Hepatocyte (in vitro differentiated cells): ENCODE measurements at regions not wholly inside any gene's neighbourhood (a gene's known extent, or its start where the extent isn't known, plus 50 kb on each side); places are given as distances from the start of the nearest gene placed in this dataset.

Experiments
- DNase-seq: peaks from one replicate; pipeline ENCODE4 v3.0.0-alpha.2; 2016; ENCODE audit warnings: low spot score
- H2AFZ ChIP-seq: fragments of 200-600 bp; sonication (generic); 2 replicates; pipeline ENCODE4 v1.6.0; 2016; ENCODE audit warnings: antibody characterized with exemption, mild to moderate bottlenecking
- H3K27ac ChIP-seq: fragments of 200-600 bp; sonication (generic); 2 replicates; pipeline ENCODE4 v1.5.1; 2016; ENCODE audit warnings: mild to moderate bottlenecking
- H3K27me3 ChIP-seq: fragments of 200-600 bp; sonication (generic); 2 replicates; pipeline ENCODE4 v1.6.1; 2016
- H3K36me3 ChIP-seq: fragments of 200-600 bp; sonication (generic); replicated peaks from 2 replicates; pipeline ENCODE4 v1.5.1; 2016; ENCODE audit warnings: low read depth; ENCODE audit not compliant: insufficient read depth
- H3K4me1 ChIP-seq: fragments of 200-600 bp; sonication (generic); 2 replicates; pipeline ENCODE4 v1.5.1; 2016; ENCODE audit warnings: mild to moderate bottlenecking, moderate library complexity; ENCODE audit not compliant: insufficient read depth
- H3K4me2 ChIP-seq: fragments of 200-600 bp; sonication (generic); 2 replicates; pipeline ENCODE4 v1.6.0; 2016
- H3K4me3 ChIP-seq: fragments of 200-600 bp; sonication (generic); 2 replicates; pipeline ENCODE4 v1.5.1; 2016; ENCODE audit warnings: mild to moderate bottlenecking
- H3K79me2 ChIP-seq: fragments of 200-600 bp; sonication (generic); 2 replicates; pipeline ENCODE4 v1.6.0; 2017; ENCODE audit warnings: mild to moderate bottlenecking
- H3K9me2 ChIP-seq: fragments of 200-600 bp; sonication (generic); replicated peaks from 2 replicates; pipeline ENCODE4 v1.6.0; 2017; ENCODE audit warnings: mild to moderate bottlenecking; ENCODE audit not compliant: insufficient read depth
- H3K9me3 ChIP-seq: fragments of 200-600 bp; sonication (generic); 2 replicates; pipeline ENCODE4 v1.5.1; 2016; ENCODE audit warnings: low read depth, mild to moderate bottlenecking
- H4K20me1 ChIP-seq: fragments of 200-600 bp; sonication (generic); 2 replicates; pipeline ENCODE4 v1.6.0; 2016; ENCODE audit warnings: mild to moderate bottlenecking; ENCODE audit not compliant: insufficient read depth, poor library complexity, severe bottlenecking
- EZH2 ChIP-seq: fragments of 200-600 bp; sonication (generic); IDR thresholded peaks from 2 replicates; pipeline ENCODE4 v1.6.1; 2016; ENCODE audit warnings: antibody characterized with exemption, mild to moderate bottlenecking, borderline replicate concordance
- EZH2phosphoT487 ChIP-seq: fragments of 200-600 bp; sonication (generic); IDR thresholded peaks from one replicate; pipeline ENCODE4 v1.6.1; 2018; ENCODE audit warnings: antibody characterized with exemption, mild to moderate bottlenecking, low read depth, moderate library complexity; ENCODE audit not compliant: unreplicated experiment, severe bottlenecking
- WGBS: methylation state at CpG from one replicate; pipeline ENCODE4 v1.1.6; 2016; ENCODE audit warnings: low lambda C conversion rate; ENCODE audit errors: missing lambda C conversion rate; 5-methylcytosine and 5-hydroxymethylcytosine counted together
- TF ChIP-seq, protein P1 (sequence below): fragments of 200-600 bp; sonication (generic); IDR thresholded peaks from 2 replicates; pipeline ENCODE4 v1.5.1; 2016; ENCODE audit warnings: antibody characterized with exemption, mild to moderate bottlenecking; ENCODE audit not compliant: poor library complexity

GRCh38 chr17:79362772-79363305, 248.0 kb downstream of the RBFOX3 start:
- 91% methylated on average over 14 of the region's 14 CpGs for WGBS
- no peak for TF ChIP-seq EZH2phosphoT487
- no peak for TF ChIP-seq EZH2
- TF ChIP-seq, protein P1, sequence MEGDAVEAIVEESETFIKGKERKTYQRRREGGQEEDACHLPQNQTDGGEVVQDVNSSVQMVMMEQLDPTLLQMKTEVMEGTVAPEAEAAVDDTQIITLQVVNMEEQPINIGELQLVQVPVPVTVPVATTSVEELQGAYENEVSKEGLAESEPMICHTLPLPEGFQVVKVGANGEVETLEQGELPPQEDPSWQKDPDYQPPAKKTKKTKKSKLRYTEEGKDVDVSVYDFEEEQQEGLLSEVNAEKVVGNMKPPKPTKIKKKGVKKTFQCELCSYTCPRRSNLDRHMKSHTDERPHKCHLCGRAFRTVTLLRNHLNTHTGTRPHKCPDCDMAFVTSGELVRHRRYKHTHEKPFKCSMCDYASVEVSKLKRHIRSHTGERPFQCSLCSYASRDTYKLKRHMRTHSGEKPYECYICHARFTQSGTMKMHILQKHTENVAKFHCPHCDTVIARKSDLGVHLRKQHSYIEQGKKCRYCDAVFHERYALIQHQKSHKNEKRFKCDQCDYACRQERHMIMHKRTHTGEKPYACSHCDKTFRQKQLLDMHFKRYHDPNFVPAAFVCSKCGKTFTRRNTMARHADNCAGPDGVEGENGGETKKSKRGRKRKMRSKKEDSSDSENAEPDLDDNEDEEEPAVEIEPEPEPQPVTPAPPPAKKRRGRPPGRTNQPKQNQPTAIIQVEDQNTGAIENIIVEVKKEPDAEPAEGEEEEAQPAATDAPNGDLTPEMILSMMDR: no peak
- H3K4me1 ChIP-seq: no peaks in the 10 kb centered on the region
- no peaks in the 10 kb centered on the region for H4K20me1 ChIP-seq
- no peaks in the 10 kb centered on the region for H3K36me3 ChIP-seq
- H3K79me2 ChIP-seq: no peaks in the 10 kb centered on the region
- no peaks in the 10 kb centered on the region for H3K9me2 ChIP-seq
- H3K9me3 ChIP-seq: no peaks in the 10 kb centered on the region
- no peak overlapping the region for H2AFZ ChIP-seq
- H3K4me2 ChIP-seq: no peak overlapping the region
- no peak overlapping the region for H3K4me3 ChIP-seq
- H3K27me3 ChIP-seq: peaks cover 28% of the 10 kb centered on the region
- DNase-seq: no peak
- H3K27ac ChIP-seq: no peak overlapping the region

DNA sequence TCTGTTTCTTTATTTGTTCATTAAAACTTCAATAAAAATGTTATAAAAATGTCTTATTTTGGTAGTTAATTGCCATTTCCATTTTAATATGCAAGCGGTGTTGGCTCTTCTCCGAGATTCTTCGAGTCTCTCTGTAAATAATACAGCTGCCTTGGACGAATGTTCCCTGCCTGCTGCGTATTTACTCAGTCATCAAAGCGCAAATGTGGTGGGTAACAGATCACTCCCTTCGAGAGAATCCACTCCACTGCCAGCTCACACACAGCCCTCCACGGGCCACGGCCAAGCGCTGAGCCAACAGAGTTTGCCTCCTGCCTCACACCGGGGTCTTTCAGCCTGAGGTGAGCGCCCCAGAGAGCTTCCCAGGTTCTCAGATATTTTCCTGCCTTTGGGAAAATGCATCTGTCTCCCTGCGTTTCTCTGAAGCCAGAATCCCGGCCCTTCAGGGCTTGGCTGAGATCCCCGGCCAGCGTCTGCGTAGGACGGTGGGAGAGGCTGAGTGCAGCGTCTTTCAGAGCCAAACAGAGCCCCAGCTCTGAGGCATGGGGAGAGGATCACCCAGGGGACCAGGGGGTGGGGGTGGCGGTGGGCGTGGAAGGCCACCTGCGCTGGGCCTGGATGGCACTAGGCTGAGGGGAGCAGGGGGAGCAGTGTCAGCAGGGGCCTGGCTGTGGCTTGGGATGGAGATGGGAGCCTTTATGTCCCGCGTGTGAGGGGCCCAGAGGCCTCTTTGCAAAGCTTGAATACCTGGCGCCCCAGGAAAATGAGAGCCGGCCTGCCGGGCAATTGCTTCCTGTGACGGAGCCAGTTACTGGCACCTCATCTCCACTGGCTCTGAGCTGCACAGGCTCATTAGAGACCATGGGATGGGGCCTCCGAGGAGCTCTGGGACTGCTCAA, 248.7 kb downstream of the RBFOX3 start:
- Histone ChIP-seq H3K27me3 (peaks cover 21% of the 10 kb centered on the region), H4K20me1 (no peaks in the 10 kb centered on the region), H3K9me3 (no peaks in the 10 kb centered on the region), H3K4me2 (no peak overlapping the region), H2AFZ (no peak overlapping the region), H3K79me2 (no peaks in the 10 kb centered on the region), H3K9me2 (no peaks in the 10 kb centered on the region), H3K27ac (no peak overlapping the region), H3K4me1 (no peaks in the 10 kb centered on the region), H3K36me3 (no peaks in the 10 kb centered on the region), H3K4me3 (no peak overlapping the region)
- 76% methylated on average over 29 of the region's 29 CpGs for WGBS
- no peak for DNase-seq
- no peak for TF ChIP-seq EZH2phosphoT487
- TF ChIP-seq EZH2: no peak
- TF ChIP-seq, protein P1: no peak

GRCh38 chr17:79361221-79361734, 249.6 kb downstream of the RBFOX3 start:
- no peaks in the 10 kb centered on the region for H3K36me3 ChIP-seq

More at GRCh38 chr17:79361221-79361734, 249.6 kb downstream of the RBFOX3 start:
- Histone ChIP-seq H3K4me3 (no peak overlapping the region), H3K9me3 (no peaks in the 10 kb centered on the region), H3K4me1 (no peaks in the 10 kb centered on the region), H3K79me2 (no peaks in the 10 kb centered on the region), H3K27me3 (peaks cover 15% of the 10 kb centered on the region), H2AFZ (no peak overlapping the region), H3K27ac (no peak overlapping the region), H3K4me2 (no peak overlapping the region), H3K9me2 (no peaks in the 10 kb centered on the region), H4K20me1 (no peaks in the 10 kb centered on the region)
- 85% methylated on average over 12 of the region's 12 CpGs for WGBS
- no peak for DNase-seq
- TF ChIP-seq EZH2phosphoT487: no peak
- TF ChIP-seq EZH2: no peak
- TF ChIP-seq, protein P1: no peak
